SJSA1 (cell line): ENCODE measurements at regions not wholly inside any gene's neighbourhood (a gene's known extent, or its start where the extent isn't known, plus 50 kb on each side); places are given as distances from the start of the nearest gene placed in this dataset.
"Not testable (repeated sequence)": the region's sequence is repeated elsewhere in the genome, so short reads cannot be mapped to it uniquely, and the experiment has no call there.

Experiments used
- DNase-seq, 2 experiments: peaks; one replicate each; pipeline ENCODE4 v3.0.0-alpha.2; 2015 to 2020; ENCODE audit warnings: low spot score in 2 of 2, low read depth in 1 of 2
- H3K27ac ChIP-seq: fragments of 250-450 bp; sonication (Bioruptor Pico); 2 replicates; pipeline ENCODE4 v1.5.1; 2020; ENCODE audit warnings: mild to moderate bottlenecking, moderate library complexity
- H3K27me3 ChIP-seq: fragments of 250-450 bp; sonication (Bioruptor Pico); replicated peaks from 2 replicates; pipeline ENCODE4 v1.5.1; 2020; ENCODE audit warnings: mild to moderate bottlenecking, moderate library complexity
- H3K36me3 ChIP-seq: fragments of 250-450 bp; sonication (Bioruptor Pico); 2 replicates; pipeline ENCODE4 v1.5.1; 2020; ENCODE audit warnings: mild to moderate bottlenecking
- H3K4me1 ChIP-seq: fragments of 250-450 bp; sonication (Bioruptor Pico); replicated peaks from 2 replicates; pipeline ENCODE4 v1.6.1; 2021; ENCODE audit warnings: mild to moderate bottlenecking
- H3K4me3 ChIP-seq: fragments of 250-450 bp; sonication (Bioruptor Pico); 2 replicates; pipeline ENCODE4 v1.5.1; 2020; ENCODE audit warnings: mild to moderate bottlenecking
- H3K9me3 ChIP-seq: fragments of 250-450 bp; sonication (Bioruptor Pico); replicated peaks from 2 replicates; pipeline ENCODE4 v1.5.1; 2020; ENCODE audit warnings: mild to moderate bottlenecking

DNA sequence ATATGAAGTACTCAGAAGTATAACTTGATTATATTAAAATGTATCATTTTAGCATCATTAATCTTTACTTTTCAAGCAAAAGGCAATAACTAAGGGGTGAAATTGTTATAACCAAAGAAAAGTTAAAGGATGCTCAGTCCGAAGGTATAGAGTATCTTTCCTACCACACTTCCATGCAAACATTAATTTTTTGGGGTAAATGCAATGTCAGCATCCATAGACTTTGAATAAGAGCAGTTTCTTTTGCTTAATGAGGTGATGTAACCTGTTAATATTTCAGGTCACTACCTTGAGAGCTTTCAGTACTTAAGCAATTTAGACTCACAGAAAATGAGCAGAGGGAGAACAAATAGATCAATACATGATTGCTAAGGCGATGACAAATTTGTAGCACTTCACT lies 1093.5 kb downstream of the PLA2G4A start:
- H3K36me3 ChIP-seq, result no peaks in the 10 kb centered on the region
- DNase-seq, result no peak
- no peak overlapping the region for H3K4me3 ChIP-seq
- no peaks in the 10 kb centered on the region for H3K4me1 ChIP-seq
- no peaks in the 10 kb centered on the region for H3K9me3 ChIP-seq
- H3K27me3 ChIP-seq, result no peaks in the 10 kb centered on the region
- no peak overlapping the region for H3K27ac ChIP-seq

DNA sequence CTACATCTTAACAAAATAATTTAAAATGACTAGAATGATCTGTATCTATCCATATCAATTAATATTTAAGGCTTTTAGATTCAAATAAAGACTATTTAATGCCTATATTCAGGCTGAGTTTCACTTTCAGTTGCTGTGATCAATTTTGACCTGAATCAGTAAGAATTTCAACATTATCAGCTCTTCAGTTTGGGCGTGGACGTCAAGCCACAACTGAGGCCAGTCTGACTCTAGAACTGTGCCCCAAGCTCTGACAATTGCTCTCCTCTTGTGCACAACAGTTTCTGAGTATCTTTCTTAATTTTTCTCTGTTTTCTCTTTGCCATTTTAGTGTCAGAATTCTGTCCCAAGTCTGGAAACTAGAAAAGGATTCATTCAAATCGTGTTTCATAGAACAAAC lies 1095.5 kb downstream of the PLA2G4A start:
- Histone ChIP-seq H3K4me3 (no peak overlapping the region), H3K9me3 (no peaks in the 10 kb centered on the region), H3K4me1 (no peaks in the 10 kb centered on the region), H3K27ac (no peak overlapping the region), H3K27me3 (no peaks in the 10 kb centered on the region), H3K36me3 (no peaks in the 10 kb centered on the region)
- no peak for DNase-seq

DNA sequence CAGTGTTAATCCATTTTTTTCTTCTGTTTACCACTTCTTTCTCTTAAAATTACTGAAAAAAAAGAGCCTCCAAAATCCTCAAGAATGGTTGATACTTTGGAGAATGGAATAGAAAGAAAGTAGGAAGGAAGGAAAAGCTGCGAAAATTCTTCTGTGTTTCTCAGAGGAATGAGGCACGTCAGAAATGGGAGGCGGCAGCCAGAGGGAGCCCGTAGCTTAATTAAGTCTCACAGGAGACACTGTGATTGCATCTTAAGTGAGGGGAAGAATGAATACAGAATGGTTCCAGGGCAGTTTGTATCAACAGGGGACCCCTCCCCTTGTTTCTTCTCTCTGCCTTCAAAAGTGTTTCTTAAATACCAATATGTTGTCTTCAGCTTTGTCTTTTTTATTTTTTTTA lies 1099.5 kb downstream of the PLA2G4A start:
- Histone ChIP-seq H3K27ac (no peak overlapping the region), H3K4me3 (no peak overlapping the region), H3K36me3 (no peaks in the 10 kb centered on the region), H3K9me3 (no peaks in the 10 kb centered on the region), H3K4me1 (no peaks in the 10 kb centered on the region), H3K27me3 (no peaks in the 10 kb centered on the region)
- peak in 1 of 2 experiments; percentile 15 for DNase-seq

DNA sequence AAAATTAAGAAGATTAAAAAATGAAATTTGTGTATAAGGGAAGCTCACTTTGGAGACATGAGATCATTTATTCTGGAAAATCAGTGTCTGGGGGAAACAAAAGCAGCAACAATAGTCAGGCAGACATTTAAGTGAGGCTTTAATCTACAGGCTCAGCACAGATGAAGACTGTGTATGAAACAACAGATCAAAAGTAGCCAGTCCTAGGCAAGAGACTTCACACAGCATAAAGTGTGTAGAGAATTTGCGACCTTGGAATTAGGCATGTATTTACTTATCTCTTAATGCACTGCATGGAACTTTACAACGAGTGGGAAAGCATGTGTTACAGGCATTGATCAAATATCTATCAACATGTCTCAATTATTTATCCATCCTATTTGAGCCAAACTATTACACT lies 1099.9 kb downstream of the PLA2G4A start:
- Histone ChIP-seq H3K9me3 (no peaks in the 10 kb centered on the region), H3K27me3 (no peaks in the 10 kb centered on the region), H3K36me3 (no peaks in the 10 kb centered on the region), H3K4me3 (no peak overlapping the region), H3K4me1 (no peaks in the 10 kb centered on the region), H3K27ac (no peak overlapping the region)
- DNase-seq, result no peak

DNA sequence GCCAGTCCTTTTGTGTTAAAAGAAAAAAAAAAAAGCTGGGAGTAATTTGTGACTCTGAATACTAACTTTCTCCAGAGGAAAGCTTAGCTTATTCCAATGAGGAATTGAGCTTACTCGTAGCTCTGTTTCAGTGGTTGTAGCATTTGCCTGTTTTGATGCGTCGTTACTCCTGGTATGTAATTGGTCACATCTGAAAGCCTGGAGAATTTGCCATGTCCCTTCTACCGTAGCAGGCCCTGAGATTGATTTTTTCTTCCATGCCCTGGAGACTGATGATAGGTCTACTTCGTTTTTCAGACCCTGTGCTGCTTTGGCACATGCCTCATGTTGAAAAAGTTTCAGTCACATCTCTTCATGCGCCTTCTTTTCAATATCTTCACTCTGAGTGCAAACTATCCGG lies 1103.0 kb downstream of the PLA2G4A start:
- H3K4me3 ChIP-seq, result no peak overlapping the region
- no peak for DNase-seq
- H3K9me3 ChIP-seq, result no peaks in the 10 kb centered on the region
- no peaks in the 10 kb centered on the region for H3K4me1 ChIP-seq
- H3K36me3 ChIP-seq, result no peaks in the 10 kb centered on the region
- H3K27ac ChIP-seq, result no peak overlapping the region
- H3K27me3 ChIP-seq, result no peaks in the 10 kb centered on the region

DNA sequence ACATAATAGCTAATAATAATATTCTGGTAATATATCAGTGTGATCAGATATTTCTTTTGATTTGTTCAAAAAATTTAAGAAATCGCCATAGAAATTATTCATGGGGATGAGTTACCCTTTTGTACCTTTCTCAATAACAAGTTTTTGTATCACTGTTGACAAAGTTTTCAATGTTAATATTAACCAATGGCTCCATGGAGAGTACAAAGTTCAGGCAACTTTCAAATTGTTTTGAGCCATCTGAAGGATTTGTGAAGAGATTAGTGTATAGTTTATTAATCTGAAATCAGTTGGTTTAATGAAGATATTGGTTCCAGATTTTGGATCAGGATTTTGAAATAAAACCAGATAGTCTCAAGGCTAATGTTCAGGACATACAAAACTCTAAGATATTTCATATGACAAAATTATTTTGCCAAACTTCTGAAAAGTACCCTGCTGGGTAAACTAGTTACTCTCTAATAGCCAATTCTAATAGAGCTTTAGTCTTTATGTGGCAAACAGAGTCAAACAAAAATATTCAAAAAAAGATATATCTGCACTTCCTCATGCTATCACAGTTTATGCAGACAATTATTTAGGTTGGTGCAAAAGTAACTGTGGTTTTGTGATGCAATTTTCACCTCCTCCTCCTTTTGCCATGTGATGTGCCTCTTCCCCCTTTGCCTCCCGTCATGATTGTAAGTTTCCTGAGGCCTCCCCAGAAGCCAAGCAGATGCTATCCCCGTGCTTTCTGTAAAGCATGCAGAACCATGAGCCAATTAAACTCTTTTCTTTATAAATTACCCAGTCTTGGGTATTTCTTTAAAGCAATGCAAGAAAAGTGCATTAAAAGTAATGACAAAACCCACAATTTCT lies 1105.0 kb downstream of the PLA2G4A start:
- Histone ChIP-seq H3K4me3 (no peak overlapping the region), H3K27ac (no peak overlapping the region), H3K4me1 (no peaks in the 10 kb centered on the region), H3K36me3 (no peaks in the 10 kb centered on the region), H3K27me3 (no peaks in the 10 kb centered on the region), H3K9me3 (no peaks in the 10 kb centered on the region)
- DNase-seq, result no peak

DNA sequence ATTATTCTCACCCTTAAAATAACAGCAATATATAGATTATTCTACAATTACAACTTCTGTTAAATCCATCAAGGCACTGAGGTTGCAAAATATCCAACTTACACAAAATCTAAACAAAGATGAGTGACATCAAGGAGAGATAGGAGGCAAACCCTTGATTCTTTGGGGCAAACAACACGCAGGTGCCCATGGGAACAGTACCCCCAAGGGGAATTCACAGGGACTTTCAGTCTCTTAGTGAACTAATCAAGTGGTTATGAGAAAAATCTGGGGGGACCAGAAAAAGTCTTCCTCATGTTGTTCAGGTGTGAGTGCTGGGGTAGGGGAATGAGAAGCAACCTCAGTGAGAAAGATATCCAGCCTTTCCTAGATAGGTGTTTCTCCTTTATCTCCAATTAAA lies 1107.9 kb downstream of the PLA2G4A start:
- H3K4me3 ChIP-seq, result no peak overlapping the region
- DNase-seq, result no peak
- no peaks in the 10 kb centered on the region for H3K36me3 ChIP-seq
- no peaks in the 10 kb centered on the region for H3K4me1 ChIP-seq
- H3K27me3 ChIP-seq, result no peaks in the 10 kb centered on the region
- H3K27ac ChIP-seq, result no peak overlapping the region
- no peaks in the 10 kb centered on the region for H3K9me3 ChIP-seq

DNA sequence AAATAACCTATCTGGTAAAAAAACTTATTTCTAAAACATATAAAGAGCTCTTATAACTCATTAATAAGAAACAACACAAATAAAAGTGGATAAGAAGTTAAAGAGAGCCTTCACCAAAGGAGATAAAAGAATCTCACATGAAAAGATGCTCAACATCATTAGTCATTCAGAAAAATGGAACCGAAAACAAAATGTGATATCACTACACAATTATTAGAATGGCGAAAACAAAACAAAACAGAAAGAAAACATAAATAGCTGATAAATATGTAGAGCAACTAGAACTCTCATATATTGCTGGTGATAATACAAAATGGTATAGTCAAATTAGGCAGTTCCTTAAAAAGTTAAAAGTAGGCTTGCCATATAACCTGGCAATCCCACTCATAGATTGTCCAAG lies 1109.3 kb downstream of the PLA2G4A start:
- Histone ChIP-seq H3K4me1 (no peaks in the 10 kb centered on the region), H3K36me3 (no peaks in the 10 kb centered on the region), H3K27ac (no peak overlapping the region), H3K9me3 (no peaks in the 10 kb centered on the region), H3K27me3 (no peaks in the 10 kb centered on the region), H3K4me3 (no peak overlapping the region)
- no peak for DNase-seq

DNA sequence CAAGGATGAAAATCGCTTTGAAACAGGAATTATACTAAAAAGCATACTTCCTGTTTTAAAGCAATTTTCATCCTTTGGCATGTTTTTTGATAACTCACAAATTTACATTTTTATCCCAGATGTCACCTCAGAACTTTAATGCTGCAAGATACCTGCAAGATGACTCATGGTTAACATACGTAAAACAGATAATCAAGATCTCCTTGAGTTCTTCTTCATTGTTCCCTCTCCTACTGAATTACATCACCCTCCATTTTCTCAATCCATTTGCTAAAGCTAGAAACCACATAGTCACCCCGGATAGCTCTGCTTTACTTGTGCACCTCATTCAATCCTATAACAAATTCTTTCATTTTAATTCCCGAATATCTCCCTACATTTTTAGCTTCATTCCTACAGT lies 1114.2 kb downstream of the PLA2G4A start:
- H3K27ac ChIP-seq, result no peak overlapping the region
- H3K4me1 ChIP-seq, result no peaks in the 10 kb centered on the region
- H3K9me3 ChIP-seq, result 0 out of 2 replicates have a peak, but pooled peaks cover 3% of the 10 kb centered on the region
- H3K27me3 ChIP-seq, result no peaks in the 10 kb centered on the region
- no peak overlapping the region for H3K4me3 ChIP-seq
- no peaks in the 10 kb centered on the region for H3K36me3 ChIP-seq
- no peak for DNase-seq

DNA sequence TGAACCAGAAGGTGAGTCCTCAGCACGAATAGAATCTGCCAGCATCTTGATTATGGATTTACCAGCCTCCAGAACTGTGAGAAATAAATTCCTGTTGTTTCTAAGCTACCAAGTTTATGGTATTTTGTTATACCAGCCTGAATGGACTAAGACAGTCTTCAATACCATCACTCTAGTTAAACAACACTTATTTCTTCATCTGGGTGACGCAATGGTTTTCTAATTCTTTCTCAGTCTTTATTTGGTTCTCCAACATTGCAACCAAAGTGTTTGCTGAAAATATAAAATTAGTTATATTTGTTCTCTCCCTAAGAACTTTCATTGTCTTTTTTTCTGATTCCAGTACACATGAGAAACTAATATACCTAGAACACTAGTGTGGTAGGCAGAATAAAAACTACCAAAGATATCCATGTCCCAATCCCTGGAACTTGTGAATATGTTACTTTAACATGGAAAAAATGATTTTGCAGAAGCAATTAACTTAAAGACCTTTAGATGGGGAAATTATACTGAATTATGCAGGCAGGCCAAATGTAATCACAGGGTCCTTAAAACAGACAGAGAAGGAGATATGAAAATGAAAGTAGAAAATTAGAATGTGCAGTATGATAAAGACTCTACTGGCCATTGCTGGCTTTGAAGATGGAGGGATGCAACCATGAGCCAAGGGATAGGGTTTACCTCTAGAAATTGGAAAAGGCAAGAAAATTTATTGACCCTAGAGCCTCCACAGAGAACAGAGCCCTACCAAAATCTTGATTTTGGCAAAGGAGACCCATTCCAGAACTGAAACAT lies 1115.1 kb downstream of the PLA2G4A start:
- Histone ChIP-seq H3K9me3 (0 out of 2 replicates have a peak, but pooled peaks cover 3% of the 10 kb centered on the region), H3K36me3 (no peaks in the 10 kb centered on the region), H3K27ac (no peak overlapping the region), H3K4me1 (no peaks in the 10 kb centered on the region), H3K4me3 (no peak overlapping the region), H3K27me3 (no peaks in the 10 kb centered on the region)
- no peak for DNase-seq

DNA sequence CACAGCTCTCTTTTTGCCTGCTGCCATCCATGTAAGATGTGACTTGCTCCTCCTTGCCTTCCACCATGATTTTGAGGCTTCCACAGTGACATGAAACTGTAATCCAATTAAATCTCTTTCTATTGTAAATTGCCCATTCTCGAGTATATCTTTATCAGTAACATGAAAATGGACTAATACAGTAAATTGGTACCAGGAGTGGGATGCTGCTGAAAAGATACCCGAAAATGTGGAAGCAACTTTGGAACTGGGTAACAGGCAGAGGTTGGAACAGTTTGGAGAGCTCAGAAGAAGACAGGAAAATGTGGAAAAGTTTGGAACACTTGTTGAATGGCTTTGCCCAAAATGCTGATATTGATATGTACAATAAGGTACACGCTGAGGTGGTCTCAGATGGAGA lies 1117.9 kb downstream of the PLA2G4A start:
- H3K36me3 ChIP-seq, H3K9me3 ChIP-seq, H3K4me3 ChIP-seq, H3K27ac ChIP-seq, DNase-seq, H3K4me1 ChIP-seq, H3K27me3 ChIP-seq: not testable (repeated sequence)

DNA sequence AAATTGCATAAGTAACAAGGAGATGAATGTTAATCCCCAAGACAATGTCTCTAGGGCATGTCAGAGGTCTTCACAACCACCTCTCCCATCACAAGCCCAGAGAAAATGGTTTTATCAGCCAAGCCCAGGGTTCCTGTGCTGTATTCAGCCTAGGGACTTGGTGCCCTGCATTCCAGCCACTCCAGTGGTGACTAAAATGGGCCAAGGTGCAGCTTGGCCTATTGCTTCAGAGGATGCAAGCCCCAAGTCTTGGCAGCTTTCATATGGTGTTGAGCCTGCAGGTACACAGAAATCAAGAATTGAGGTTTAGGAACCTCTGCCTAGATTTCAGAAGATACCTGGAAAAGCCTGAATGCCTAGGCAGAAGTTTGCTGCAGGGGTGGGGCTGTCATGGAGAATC lies 1118.6 kb downstream of the PLA2G4A start:
- DNase-seq, result no peak
- Histone ChIP-seq H3K9me3 (0 out of 2 replicates have a peak, but pooled peaks cover 3% of the 10 kb centered on the region), H3K27ac (no peak overlapping the region), H3K4me1 (no peaks in the 10 kb centered on the region), H3K27me3 (no peaks in the 10 kb centered on the region), H3K4me3 (no peak overlapping the region), H3K36me3 (no peaks in the 10 kb centered on the region)

DNA sequence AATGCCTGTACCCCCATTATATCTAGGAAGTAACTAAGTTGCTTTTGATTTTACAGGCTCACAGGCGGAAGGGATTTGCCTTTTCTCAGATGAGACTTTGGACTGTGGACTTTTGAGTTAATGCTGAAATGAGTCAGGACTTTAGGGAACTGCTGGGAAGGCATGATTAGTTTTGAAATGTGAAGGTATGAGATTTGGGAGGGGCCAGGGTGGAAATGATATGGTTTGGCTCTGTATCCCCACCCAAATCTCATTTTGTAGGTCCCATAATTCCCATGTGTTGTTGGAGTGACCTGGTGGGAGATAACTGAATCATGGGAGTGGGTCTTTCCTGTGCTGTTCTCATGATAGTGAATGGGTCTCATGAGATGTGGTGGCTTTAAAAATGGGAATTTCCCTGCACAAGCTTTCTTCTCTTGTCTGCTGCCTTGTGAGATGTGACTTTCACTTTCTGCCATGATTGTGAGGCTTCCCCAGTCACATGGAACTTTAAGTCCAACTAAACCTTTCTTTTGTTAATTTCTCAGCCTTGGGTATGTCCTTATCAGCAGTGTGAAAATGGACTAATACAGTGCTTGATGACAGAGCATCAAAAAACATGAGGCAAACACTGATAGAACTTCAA lies 1119.5 kb downstream of the PLA2G4A start:
- Histone ChIP-seq H3K27me3 (no peaks in the 10 kb centered on the region), H3K27ac (no peak overlapping the region), H3K4me1 (no peaks in the 10 kb centered on the region), H3K36me3 (no peaks in the 10 kb centered on the region), H3K4me3 (no peak overlapping the region), H3K9me3 (peaks cover 3% of the 10 kb centered on the region; the same call in 1 of the 2 replicates)
- DNase-seq, result no peak

DNA sequence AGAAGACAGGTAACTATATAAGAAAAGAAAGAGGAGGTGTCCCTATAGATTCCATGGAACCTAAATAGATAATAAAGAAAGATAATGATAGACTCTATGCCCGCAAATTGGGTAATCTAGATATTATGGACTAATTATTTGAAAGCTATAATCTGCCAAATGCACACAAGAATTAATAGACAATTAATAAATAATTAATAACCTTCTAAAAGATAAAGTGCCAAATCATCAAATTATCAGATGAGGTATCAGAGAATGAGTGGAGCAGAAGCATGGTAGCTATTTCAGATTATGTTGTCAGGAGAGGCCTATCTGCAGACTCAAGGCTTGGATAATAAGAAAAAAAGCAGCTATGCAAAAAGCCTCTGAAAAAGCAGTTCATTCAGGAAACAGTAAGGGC lies 1120.8 kb downstream of the PLA2G4A start:
- Histone ChIP-seq H3K36me3 (no peaks in the 10 kb centered on the region), H3K9me3 (peaks cover 3% of the 10 kb centered on the region; the same call in 1 of the 2 replicates), H3K27ac (no peak overlapping the region), H3K27me3 (no peaks in the 10 kb centered on the region), H3K4me1 (no peaks in the 10 kb centered on the region), H3K4me3 (no peak overlapping the region)
- DNase-seq, result no peak
